RWPE1 (cell line): ENCODE measurements at regions not wholly inside any gene's neighbourhood (a gene's known extent, or its start where the extent isn't known, plus 50 kb on each side); places are given as distances from the start of the nearest gene placed in this dataset.

Experiments
- CTCF ChIA-PET: fragments of 350-600 bp; sonication (Branson Sonifier 250); formaldehyde crosslinking; extraction: SDS; loops from one replicate; lab custom pipeline; 2021; lab: Yijun Ruan, JAX
- POLR2A ChIA-PET: fragments of 400-600 bp; formaldehyde crosslinking; extraction: SDS; loops from one replicate; lab custom pipeline; 2020; ENCODE audit warnings: antibody characterized with exemption; ENCODE audit not compliant: low non-redundant PET; lab: Yijun Ruan, JAX
- DNase-seq: peaks from one replicate; pipeline ENCODE4 v3.0.0; 2012; ENCODE audit warnings: low spot score
- H3K27ac ChIP-seq: fragments of 450-650 bp; 2 replicates; pipeline ENCODE4 v1.5.1; 2017
- TF ChIP-seq, protein P1 (sequence below): fragments of 450-650 bp; conservative IDR thresholded peaks from 2 replicates; pipeline ENCODE4 v1.5.1; 2017; ENCODE audit warnings: low read depth, mild to moderate bottlenecking

DNA sequence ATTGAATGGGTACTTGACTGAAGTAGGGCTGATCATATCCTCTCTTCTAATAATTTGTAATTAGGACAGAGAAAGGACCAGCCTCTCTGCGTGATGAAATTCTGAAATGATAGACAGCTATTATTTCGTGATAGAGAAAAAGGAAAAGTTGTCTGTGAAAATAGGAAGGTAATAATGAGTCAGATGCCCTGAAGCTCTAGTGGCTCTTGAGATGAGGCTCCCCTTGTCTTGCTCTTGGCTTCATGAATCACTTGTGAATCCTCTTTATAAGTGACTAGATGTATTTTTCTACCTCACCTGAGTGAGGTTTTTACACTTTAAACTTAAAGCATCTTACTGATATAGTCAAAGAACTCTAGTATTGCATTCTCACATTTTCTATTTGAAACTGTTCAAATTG lies 888.9 kb downstream of the PCDH18 start:
- peak; percentile 41 for DNase-seq
- ChIA-PET CTCF (no interaction called here), POLR2A (no interaction called here)
- H3K27ac ChIP-seq, result no peak overlapping the region
- TF ChIP-seq, protein P1, sequence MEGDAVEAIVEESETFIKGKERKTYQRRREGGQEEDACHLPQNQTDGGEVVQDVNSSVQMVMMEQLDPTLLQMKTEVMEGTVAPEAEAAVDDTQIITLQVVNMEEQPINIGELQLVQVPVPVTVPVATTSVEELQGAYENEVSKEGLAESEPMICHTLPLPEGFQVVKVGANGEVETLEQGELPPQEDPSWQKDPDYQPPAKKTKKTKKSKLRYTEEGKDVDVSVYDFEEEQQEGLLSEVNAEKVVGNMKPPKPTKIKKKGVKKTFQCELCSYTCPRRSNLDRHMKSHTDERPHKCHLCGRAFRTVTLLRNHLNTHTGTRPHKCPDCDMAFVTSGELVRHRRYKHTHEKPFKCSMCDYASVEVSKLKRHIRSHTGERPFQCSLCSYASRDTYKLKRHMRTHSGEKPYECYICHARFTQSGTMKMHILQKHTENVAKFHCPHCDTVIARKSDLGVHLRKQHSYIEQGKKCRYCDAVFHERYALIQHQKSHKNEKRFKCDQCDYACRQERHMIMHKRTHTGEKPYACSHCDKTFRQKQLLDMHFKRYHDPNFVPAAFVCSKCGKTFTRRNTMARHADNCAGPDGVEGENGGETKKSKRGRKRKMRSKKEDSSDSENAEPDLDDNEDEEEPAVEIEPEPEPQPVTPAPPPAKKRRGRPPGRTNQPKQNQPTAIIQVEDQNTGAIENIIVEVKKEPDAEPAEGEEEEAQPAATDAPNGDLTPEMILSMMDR, result no peak

DNA sequence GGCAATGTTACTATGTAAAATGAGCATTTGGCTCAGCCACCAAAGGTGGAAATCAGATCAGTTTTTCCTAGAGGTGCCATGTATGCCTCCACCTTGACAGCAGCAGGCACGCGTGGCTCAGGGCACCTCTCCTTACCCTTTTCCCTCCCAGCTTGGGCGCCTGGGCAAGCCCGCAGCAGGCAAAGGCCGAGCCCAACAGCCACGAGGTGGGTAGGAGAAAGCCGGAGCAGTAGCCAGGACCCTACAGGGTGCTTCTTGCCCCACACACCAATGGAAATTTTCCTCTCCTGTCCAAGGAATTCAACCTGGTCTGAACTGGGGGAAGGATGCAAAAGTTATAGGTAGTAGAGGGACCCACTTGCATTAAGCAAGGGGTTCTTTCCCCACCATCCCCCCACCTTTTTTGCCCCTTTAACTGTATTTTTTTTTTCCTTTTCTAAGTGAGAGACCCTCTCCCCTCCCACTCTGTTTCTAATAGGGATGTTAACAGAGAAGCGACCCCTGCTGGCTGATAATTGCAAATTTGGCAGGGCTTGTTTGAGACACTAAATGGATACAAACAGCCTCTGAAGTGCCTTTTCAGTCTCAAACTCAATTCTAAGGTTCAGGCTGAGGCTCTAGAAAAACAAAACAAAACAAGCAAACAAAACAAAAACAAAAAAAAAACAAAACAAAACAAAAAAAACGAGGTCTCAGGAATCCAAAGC lies 895.1 kb downstream of the PCDH18 start:
- POLR2A ChIA-PET, result no interaction called here
- no peak overlapping the region for H3K27ac ChIP-seq
- CTCF ChIA-PET, result interaction anchor here (0.7 kb wide), 1 partner anchor 27 kb away, joined by 3 read pairs; no protein-coding TSS in a partner anchor
- DNase-seq, result no peak
- TF ChIP-seq, protein P1, result peak; percentile 33; the same call in 1 of the 2 replicates

DNA sequence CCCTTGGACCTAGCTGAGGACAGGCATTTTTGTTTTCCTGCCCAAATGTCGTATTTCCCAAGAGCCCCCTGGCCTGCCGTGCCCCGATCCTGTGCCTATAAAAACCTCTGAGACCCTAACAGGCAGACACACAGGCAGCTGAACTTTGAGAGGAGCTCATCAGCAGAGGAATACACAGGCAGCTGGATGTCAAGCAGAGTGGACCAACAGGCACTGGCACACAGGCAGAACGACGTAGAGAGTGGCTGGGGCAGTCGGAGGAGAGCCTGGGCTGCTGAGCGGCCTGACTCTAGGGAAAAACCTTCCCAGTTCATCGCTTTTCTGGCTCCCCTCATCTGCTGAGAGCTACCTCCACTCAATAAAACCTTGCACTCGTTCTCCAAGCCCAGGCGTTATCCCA lies 896.1 kb downstream of the PCDH18 start:
- TF ChIP-seq, protein P1, result no peak
- no peak for DNase-seq
- H3K27ac ChIP-seq, result no peak overlapping the region
- CTCF ChIA-PET, result interaction anchor here (0.6 to 0.7 kb wide), 2 partner anchors 22 to 28 kb away, joined by 3 read pairs; no protein-coding TSS in a partner anchor
- POLR2A ChIA-PET, result no interaction called here

DNA sequence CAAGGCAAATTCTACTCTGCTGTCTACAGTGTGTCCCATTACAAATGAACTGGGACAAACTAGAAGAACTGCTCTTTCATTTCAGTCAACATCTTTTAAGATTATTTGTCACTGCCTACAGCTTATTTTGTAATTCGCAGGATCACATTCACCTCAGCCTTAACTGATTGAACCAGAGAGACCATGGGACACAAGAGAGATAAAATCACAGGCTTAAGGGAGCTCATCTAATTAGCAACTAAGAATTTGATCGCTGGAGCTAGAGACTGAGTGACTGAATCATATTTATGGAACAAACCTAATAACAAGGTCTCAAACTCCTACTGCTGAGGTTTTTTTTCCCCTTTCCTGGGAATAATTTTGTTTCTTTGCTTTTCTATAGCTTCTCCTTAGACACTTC lies 898.2 kb downstream of the PCDH18 start:
- H3K27ac ChIP-seq, result no peak overlapping the region
- ChIA-PET CTCF (interaction anchor here (0.6 kb wide), 1 partner anchor 15 kb away, joined by 6 read pairs; no protein-coding TSS in a partner anchor), POLR2A (no interaction called here)
- TF ChIP-seq, protein P1, result no peak
- no peak for DNase-seq

DNA sequence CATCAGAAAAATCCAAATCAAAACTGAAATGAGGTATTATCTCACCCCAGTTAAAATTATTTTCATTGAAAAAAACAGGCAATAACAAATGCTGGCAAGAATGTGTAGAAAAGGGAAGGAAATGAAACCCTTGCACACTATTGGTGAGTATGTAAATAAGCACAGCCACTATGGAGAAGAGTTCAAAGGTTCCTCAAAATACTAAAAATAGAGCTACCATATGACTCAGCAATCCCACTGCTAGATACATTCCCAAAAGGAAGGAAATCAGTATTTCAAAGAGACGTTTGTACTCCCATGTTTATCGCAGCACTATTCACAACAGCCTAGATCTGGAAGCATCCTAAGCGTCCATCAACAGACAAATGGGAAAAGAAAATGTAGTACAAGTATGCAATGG lies 932.4 kb downstream of the PCDH18 start:
- H3K27ac ChIP-seq, result no peak overlapping the region
- ChIA-PET POLR2A (no interaction called here), CTCF (no interaction called here)
- DNase-seq, result no peak
- TF ChIP-seq, protein P1, result no peak

DNA sequence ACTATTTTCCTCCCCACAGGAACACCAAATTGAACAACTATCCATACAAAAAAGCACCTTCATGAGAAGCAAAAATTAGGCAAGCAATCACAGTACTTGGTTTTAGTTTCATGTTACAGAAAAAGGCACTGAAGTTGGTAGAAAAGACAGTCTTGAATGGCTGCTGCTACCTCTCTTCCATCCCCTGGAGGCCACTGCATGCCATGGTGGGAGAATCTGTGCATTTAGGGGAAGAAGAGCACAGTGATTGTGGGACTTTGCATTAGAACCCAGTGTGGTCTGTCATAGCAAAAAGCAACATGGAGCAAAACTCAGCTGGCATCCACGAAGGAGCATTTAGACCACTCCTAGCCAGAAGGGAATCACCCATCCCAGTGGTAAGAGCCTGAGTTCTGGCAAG lies 941.9 kb downstream of the PCDH18 start:
- POLR2A ChIA-PET, result no interaction called here
- TF ChIP-seq, protein P1, result no peak
- DNase-seq, result no peak
- CTCF ChIA-PET, result no interaction called here
- no peak overlapping the region for H3K27ac ChIP-seq
